Esophagus squamous epithelium (tissue), 5 donors: ENCODE measurements at regions not wholly inside any gene's neighbourhood (a gene's known extent, or its start where the extent isn't known, plus 50 kb on each side); places are given as distances from the start of the nearest gene placed in this dataset.

Experiments used
- DNase-seq: peaks from one replicate; lab custom pipeline; 2025; lab: John Stamatoyannopoulos, UW
- H3K27ac ChIP-seq, 4 donors: fragments of 200-600 bp; sonication (generic); one replicate each; pipeline ENCODE4 v1.5.1; 2016 to 2019; ENCODE audit warnings: mild to moderate bottlenecking in 1 of 4
- H3K27me3 ChIP-seq, 4 donors: fragments of 200-600 bp; sonication (generic); 1 replicate in 3 of 4; 2 replicates in 1 of 4; pipeline versions ENCODE4 v1.5.1 to v1.6.0; 2017 to 2021; ENCODE audit warnings: antibody characterized with exemption in 1 of 4
- H3K36me3 ChIP-seq, 3 donors: fragments of 200-600 bp; sonication (generic); one replicate each; pipeline ENCODE4 v1.5.1; 2016 to 2019
- H3K4me1 ChIP-seq, 3 donors: fragments of 200-600 bp; sonication (generic); one replicate each; pipeline ENCODE4 v1.5.1; 2017 to 2019
- H3K4me3 ChIP-seq, 4 donors: fragments of 200-600 bp; sonication (generic); 1 replicate in 3 of 4; 2 replicates in 1 of 4; pipeline ENCODE4 v1.5.1; 2016 to 2019; ENCODE audit warnings: mild to moderate bottlenecking in 2 of 4, moderate library complexity in 1 of 4
- H3K9me3 ChIP-seq, 3 donors: fragments of 200-600 bp; sonication (generic); one replicate each; pipeline ENCODE4 v1.5.1; 2016 to 2019
- CTCF ChIP-seq, 6 experiments: fragments of 450-650 bp in 4 of 6; fragments of 200-600 bp in 2 of 6; sonication (generic) in 2 of 6; IDR thresholded peaks; one replicate each; pipeline ENCODE4 v1.5.1; 2016 to 2019; ENCODE audit warnings: antibody characterized with exemption in 6 of 6, mild to moderate bottlenecking in 4 of 6, moderate library complexity in 4 of 6
- POLR2A ChIP-seq, 4 donors: fragments of 450-650 bp; IDR thresholded peaks; one replicate each; pipeline ENCODE4 v1.6.1; 2017; ENCODE audit warnings: antibody characterized with exemption in 4 of 4, mild to moderate bottlenecking in 4 of 4, moderate library complexity in 3 of 4
- WGBS, 2 donors: methylation state at CpG; one replicate each; pipeline ENCODE4 v1.1.5; 2018; 5-methylcytosine and 5-hydroxymethylcytosine counted together
- intact Hi-C: fragments of 100-400 bp; cut with DNase I; formaldehyde crosslinking; loops from one replicate; pipeline ENCODE4 v1.15.0; 2022
- donor health status: DM: yes; HTN: yes; CAD: no.

DNA sequence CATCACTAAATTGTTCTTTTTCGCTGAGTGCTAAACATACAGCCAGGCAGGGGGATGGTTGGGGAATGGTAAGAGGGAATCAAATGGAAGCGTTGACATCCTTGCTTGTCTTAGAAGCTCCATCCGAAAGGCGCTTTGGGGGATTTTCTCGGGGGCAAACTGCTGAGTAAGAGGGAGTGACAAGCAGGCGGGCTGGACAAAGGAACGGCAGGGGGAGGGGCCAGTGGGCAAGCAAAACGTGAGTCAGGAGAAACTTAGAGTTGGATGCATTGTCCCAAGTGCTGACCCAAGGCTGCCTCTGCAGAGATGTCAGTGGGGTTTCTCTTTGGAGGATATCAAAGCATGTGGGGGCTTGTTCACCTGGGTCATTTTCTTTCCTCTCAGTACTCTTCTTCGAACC lies 480.5 kb downstream of the VRK1 start:
- Histone ChIP-seq H3K27ac (no peak overlapping the region), H3K9me3 (no peaks in the 10 kb centered on the region), H3K36me3 (no peaks in the 10 kb centered on the region), H3K4me1 (no peaks in the 10 kb centered on the region), H3K4me3 (no peak overlapping the region), H3K27me3 (peaks cover 0 to 57% (median 0%) of the 10 kb centered on the region in 4 donors)
- WGBS, 2 donors = 25 to 28% methylated on average over 7 to 9 of the region's 9 CpGs
- no peak for DNase-seq
- TF ChIP-seq POLR2A (IDR thresholded peaks at IDR 0.05) = no peak
- TF ChIP-seq CTCF (IDR thresholded peaks at IDR 0.05) = no peak
- intact Hi-C loops = no loop called here

- no peaks in the 10 kb centered on the region for H3K9me3 ChIP-seq
- peaks cover 0 to 36% (median 0%) of the 10 kb centered on the region in 4 donors for H3K27me3 ChIP-seq
- no peaks in the 10 kb centered on the region for H3K4me1 ChIP-seq
- H3K36me3 ChIP-seq = no peaks in the 10 kb centered on the region
- no peak overlapping the region for H3K27ac ChIP-seq
- WGBS, 2 donors = 77 to 83% methylated on average over 10 of the region's 10 CpGs
- intact Hi-C loops = no loop called here
- TF ChIP-seq CTCF (IDR thresholded peaks at IDR 0.05) = no peak
- no peak for TF ChIP-seq POLR2A (IDR thresholded peaks at IDR 0.05)
- no peak overlapping the region for H3K4me3 ChIP-seq
- no peak for DNase-seq
Measured at GRCh38 chr14:97280526-97280925, 483.3 kb downstream of the VRK1 start.

DNA sequence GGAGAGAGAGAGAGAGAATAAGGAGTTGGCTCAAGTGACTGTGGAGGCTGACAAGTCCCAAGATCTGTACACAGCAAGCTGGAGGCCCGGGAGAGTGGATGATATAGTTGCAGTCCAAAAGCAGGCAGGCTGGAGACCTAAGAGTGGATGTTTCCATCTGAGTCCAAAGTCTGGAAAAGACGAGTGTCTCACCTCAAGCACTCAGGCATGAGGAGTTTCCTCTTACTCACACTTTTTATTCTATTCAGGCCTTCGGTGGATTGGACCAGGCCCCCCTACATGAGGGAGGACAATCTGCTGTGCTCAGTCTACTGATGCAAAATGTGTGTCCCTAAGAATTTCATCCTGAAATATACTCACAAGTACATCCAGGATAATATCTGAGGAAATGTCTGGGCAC lies 484.6 kb downstream of the VRK1 start:
- Histone ChIP-seq H3K36me3 (no peaks in the 10 kb centered on the region), H3K9me3 (no peaks in the 10 kb centered on the region), H3K4me1 (no peaks in the 10 kb centered on the region), H3K27ac (no peak overlapping the region), H3K4me3 (no peak overlapping the region), H3K27me3 (peaks cover 0 to 30% (median 0%) of the 10 kb centered on the region in 4 donors)
- DNase-seq = no peak
- 70 to 75% methylated on average over 3 of the region's 3 CpGs for WGBS, 2 donors
- no peak for TF ChIP-seq POLR2A (IDR thresholded peaks at IDR 0.05)
- TF ChIP-seq CTCF (IDR thresholded peaks at IDR 0.05) = no peak
- intact Hi-C loops = no loop called here

DNA sequence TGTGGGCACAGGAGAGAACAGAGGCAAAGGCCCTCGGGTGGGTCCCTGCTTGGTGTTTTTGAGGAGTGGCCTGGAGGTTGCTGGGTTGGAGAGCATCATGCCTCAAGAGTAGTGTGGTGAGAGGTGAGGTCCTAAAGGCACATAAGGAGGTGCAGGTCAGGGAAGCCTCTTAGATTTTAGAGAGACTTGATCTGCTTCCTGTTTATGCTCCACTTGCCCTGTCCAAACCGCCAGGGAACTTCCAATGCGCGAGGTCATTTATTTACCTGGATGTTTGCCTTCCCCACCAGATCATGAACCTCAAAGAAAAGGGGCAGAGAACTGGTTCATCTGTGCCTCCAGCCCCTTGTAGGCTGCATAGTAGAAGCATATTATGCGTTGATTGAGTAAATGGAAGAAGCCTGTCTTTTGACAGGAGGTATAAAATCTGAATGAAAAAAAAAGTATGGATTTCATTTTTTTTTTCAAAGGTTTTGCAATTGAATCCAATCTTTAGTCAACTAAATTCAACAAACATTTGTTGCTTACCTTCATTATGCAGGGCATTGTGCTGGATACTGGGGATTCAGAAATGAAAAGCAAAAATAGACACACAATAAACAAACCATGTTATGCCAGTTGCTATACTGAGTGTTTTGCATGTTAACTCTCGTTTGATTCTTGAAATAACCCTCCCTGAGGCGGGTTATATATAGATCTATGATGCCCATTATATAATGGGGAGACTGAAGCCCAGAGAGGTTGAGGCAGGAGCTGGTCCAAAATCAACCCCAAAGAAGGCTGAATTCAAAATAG lies 485.2 kb downstream of the VRK1 start:
- no peak for DNase-seq
- Histone ChIP-seq H3K27ac (no peak overlapping the region), H3K4me1 (no peaks in the 10 kb centered on the region), H3K36me3 (no peaks in the 10 kb centered on the region), H3K9me3 (no peaks in the 10 kb centered on the region), H3K27me3 (peaks cover 0 to 23% (median 0%) of the 10 kb centered on the region in 4 donors), H3K4me3 (no peak overlapping the region)
- TF ChIP-seq POLR2A (IDR thresholded peaks at IDR 0.05) = no peak
- no peak for TF ChIP-seq CTCF (IDR thresholded peaks at IDR 0.05)
- intact Hi-C loops = no loop called here
- 69 to 72% methylated on average over 7 of the region's 7 CpGs for WGBS, 2 donors

- no peaks in the 10 kb centered on the region for H3K4me1 ChIP-seq
- no peak for DNase-seq
- no peaks in the 10 kb centered on the region for H3K9me3 ChIP-seq
- intact Hi-C loops = no loop called here
- no peaks in the 10 kb centered on the region for H3K36me3 ChIP-seq
- no peak overlapping the region for H3K27ac ChIP-seq
- H3K4me3 ChIP-seq = no peak overlapping the region
- 81 to 89% methylated on average over 9 of the region's 9 CpGs for WGBS, 2 donors
- TF ChIP-seq CTCF (IDR thresholded peaks at IDR 0.05) (no peak), POLR2A (IDR thresholded peaks at IDR 0.05) (no peak)
- peaks cover 0 to 17% (median 0%) of the 10 kb centered on the region in 4 donors for H3K27me3 ChIP-seq
Measured at GRCh38 chr14:97283005-97283403, 485.8 kb downstream of the VRK1 start.
